Neural cell (in vitro differentiated cells): ENCODE measurements at regions not wholly inside any gene's neighbourhood (a gene's known extent, or its start where the extent isn't known, plus 50 kb on each side); places are given as distances from the start of the nearest gene placed in this dataset.

Source experiments
- H2AFZ ChIP-seq: fragments of 200-600, 300-800 bp; sonication (generic), shearing (Covaris generic); 2 replicates; pipeline ENCODE4 v1.6.0; 2014; ENCODE audit warnings: low read depth, mild to moderate bottlenecking, antibody characterized with exemption, low read length, moderate library complexity
- H3F3A ChIP-seq: fragments of 200-600 bp; shearing (Covaris generic); 2 replicates; pipeline ENCODE4 v1.6.1; 2016; ENCODE audit warnings: mild to moderate bottlenecking, moderate library complexity, mixed read lengths, antibody characterized with exemption, low read length; ENCODE audit not compliant: insufficient read depth, poor library complexity, severe bottlenecking
- H3K27ac ChIP-seq: fragments of 200-600, 300-800 bp; sonication (generic), shearing (Covaris generic); 2 replicates; pipeline ENCODE4 v1.5.1; 2014; ENCODE audit warnings: mild to moderate bottlenecking, low read length, moderate library complexity
- H3K27me3 ChIP-seq: fragments of 300-800, 200-600 bp; sonication (generic), shearing (Covaris generic); 2 replicates; pipeline ENCODE4 v1.6.0; 2014; ENCODE audit warnings: mild to moderate bottlenecking, low read depth, low read length, moderate library complexity; ENCODE audit not compliant: insufficient read depth
- H3K36me3 ChIP-seq: fragments of 300-800, 200-600 bp; sonication (generic), shearing (Covaris generic); 2 replicates; pipeline ENCODE4 v1.5.1; 2014; ENCODE audit warnings: mild to moderate bottlenecking, antibody characterized with exemption, low read length, moderate library complexity; ENCODE audit not compliant: insufficient read depth
- H3K4me2 ChIP-seq: fragments of 300-800, 200-600 bp; sonication (generic), shearing (Covaris generic); 2 replicates; pipeline ENCODE4 v1.6.0; 2014; ENCODE audit warnings: mild to moderate bottlenecking, low read length
- H3K4me3 ChIP-seq: fragments of 300-800, 200-600 bp; sonication (generic), shearing (Covaris generic); 2 replicates; pipeline ENCODE4 v1.5.1; 2014; ENCODE audit warnings: mild to moderate bottlenecking, low read length, moderate library complexity
- H3K79me2 ChIP-seq: fragments of 200-600 bp; shearing (Covaris generic); replicated peaks from 2 replicates; pipeline ENCODE4 v1.6.0; 2014; ENCODE audit warnings: mild to moderate bottlenecking, low read length, moderate library complexity; ENCODE audit not compliant: insufficient read depth
- H3K9ac ChIP-seq: fragments of 300-800, 200-600 bp; sonication (generic), shearing (Covaris generic); 2 replicates; pipeline ENCODE4 v1.6.1; 2016; ENCODE audit warnings: mild to moderate bottlenecking, low read length, mixed read lengths
- H3K9me2 ChIP-seq: fragments of 200-600 bp; shearing (Covaris generic); 2 replicates; pipeline ENCODE4 v1.6.1; 2016; ENCODE audit warnings: mild to moderate bottlenecking, low read length, mixed read lengths; ENCODE audit not compliant: insufficient read depth
- H3K9me3 ChIP-seq: fragments of 200-600, 300-800 bp; sonication (generic), shearing (Covaris generic); 2 replicates; pipeline ENCODE4 v1.6.1; 2016; ENCODE audit warnings: mild to moderate bottlenecking, mixed run types, low read length, moderate library complexity, mixed read lengths
- H4K20me1 ChIP-seq: fragments of 200-600 bp; shearing (Covaris generic); 2 replicates; pipeline ENCODE4 v1.6.1; 2016; ENCODE audit warnings: mild to moderate bottlenecking, mixed run types; ENCODE audit not compliant: insufficient read depth
- CTCF ChIP-seq: fragments of 450-650 bp; IDR thresholded peaks from 2 replicates; pipeline ENCODE4 v1.5.1; 2014; ENCODE audit warnings: antibody characterized with exemption, mild to moderate bottlenecking, moderate library complexity; ENCODE audit not compliant: poor library complexity, severe bottlenecking
- EP300 ChIP-seq: fragments of 450-650 bp; conservative IDR thresholded peaks from 2 replicates; pipeline ENCODE4 v1.6.1; 2014; ENCODE audit warnings: antibody characterized with exemption, mild to moderate bottlenecking, moderate library complexity; ENCODE audit not compliant: poor library complexity, severe bottlenecking
- EZH2 ChIP-seq: fragments of 200-600, 300-800 bp; shearing (Covaris generic), sonication (generic); IDR thresholded peaks from 2 replicates; pipeline ENCODE4 v1.6.1; 2014; ENCODE audit warnings: antibody characterized with exemption, low read length, borderline replicate concordance, mild to moderate bottlenecking; ENCODE audit not compliant: insufficient read depth, poor library complexity, severe bottlenecking
- MXI1 ChIP-seq: fragments of 450-650 bp; conservative IDR thresholded peaks from 2 replicates; pipeline ENCODE4 v1.6.1; 2014; ENCODE audit warnings: antibody characterized with exemption, mild to moderate bottlenecking; ENCODE audit not compliant: poor library complexity, severe bottlenecking
- POLR2AphosphoS5 ChIP-seq: IDR thresholded peaks from 2 replicates; pipeline ENCODE4 v1.6.1; 2012
- RAD21 ChIP-seq: fragments of 450-650 bp; conservative IDR thresholded peaks from 2 replicates; pipeline ENCODE4 v1.6.1; 2014; ENCODE audit warnings: antibody characterized with exemption, mild to moderate bottlenecking, moderate library complexity
- REST ChIP-seq: IDR thresholded peaks from 2 replicates; pipeline ENCODE4 v1.6.1; 2012; ENCODE audit warnings: borderline replicate concordance
- SMC3 ChIP-seq: fragments of 450-650 bp; conservative IDR thresholded peaks from 2 replicates; pipeline ENCODE4 v1.6.1; 2014; ENCODE audit warnings: antibody characterized with exemption, mild to moderate bottlenecking, moderate library complexity; ENCODE audit not compliant: poor library complexity
- TAF1 ChIP-seq: IDR thresholded peaks from 2 replicates; pipeline ENCODE4 v1.6.1; 2012; ENCODE audit warnings: low read depth

- Histone ChIP-seq H3K36me3 (no peaks in the 10 kb centered on the region), H3F3A (no peaks in the 10 kb centered on the region), H3K9ac (no peak overlapping the region), H3K9me2 (no peaks in the 10 kb centered on the region), H3K9me3 (no peaks in the 10 kb centered on the region), H3K79me2 (no peaks in the 10 kb centered on the region), H3K4me2 (no peak overlapping the region), H3K4me3 (no peak overlapping the region), H2AFZ (no peak overlapping the region), H3K27me3 (no peaks in the 10 kb centered on the region), H3K27ac (no peak overlapping the region), H4K20me1 (no peaks in the 10 kb centered on the region)
- no peak for TF ChIP-seq EP300
- TF ChIP-seq RAD21, result no peak
- no peak for TF ChIP-seq MXI1
- TF ChIP-seq REST, result no peak
- TF ChIP-seq POLR2AphosphoS5, result no peak
- no peak for TF ChIP-seq SMC3
These were observed 149.4 kb upstream of the SLC39A10 start for GRCh38 chr2:195507447-195508138.

- Histone ChIP-seq H3K4me3 (no peak overlapping the region), H3K9ac (no peak overlapping the region), H3K9me3 (no peaks in the 10 kb centered on the region), H3K79me2 (no peaks in the 10 kb centered on the region), H3K9me2 (no peaks in the 10 kb centered on the region), H3F3A (no peaks in the 10 kb centered on the region), H4K20me1 (no peaks in the 10 kb centered on the region), H3K36me3 (no peaks in the 10 kb centered on the region), H3K27me3 (no peaks in the 10 kb centered on the region), H3K27ac (no peak overlapping the region), H3K4me2 (no peak overlapping the region), H2AFZ (no peak overlapping the region)
- TF ChIP-seq RAD21, result no peak
- TF ChIP-seq SMC3, result no peak
- no peak for TF ChIP-seq EZH2
These were observed 151.3 kb upstream of the SLC39A10 start for GRCh38 chr2:195505701-195506100.

DNA sequence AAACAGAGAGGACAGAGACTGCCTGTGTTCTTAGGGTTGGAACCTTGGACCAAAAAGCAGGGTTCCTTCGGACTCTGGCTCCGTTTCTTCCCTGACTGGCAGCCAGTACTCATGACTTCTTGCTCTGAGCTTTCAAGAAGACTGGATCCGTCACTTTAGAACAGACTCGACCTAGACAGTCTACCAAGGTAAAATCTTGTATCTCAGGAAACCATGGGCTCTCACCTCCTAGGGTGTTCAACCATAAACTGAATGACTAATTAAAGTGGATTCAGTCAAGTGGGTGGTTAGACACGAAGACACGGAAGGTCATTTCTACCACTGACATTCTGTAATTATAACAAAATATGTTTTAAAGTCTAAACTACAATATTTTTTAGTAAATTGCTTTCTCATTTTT is 153.8 kb upstream of the SLC39A10 start:
- no peaks in the 10 kb centered on the region for H3K27me3 ChIP-seq
- H3K4me3 ChIP-seq, result no peak overlapping the region
- H3K27ac ChIP-seq, result no peak overlapping the region
- TF ChIP-seq SMC3, result no peak
- no peak for TF ChIP-seq RAD21
- TF ChIP-seq POLR2AphosphoS5, result no peak
- TF ChIP-seq EZH2, result no peak
- TF ChIP-seq REST, result no peak
- TF ChIP-seq EP300, result no peak
- TF ChIP-seq TAF1, result no peak
- TF ChIP-seq CTCF, result no peak
- TF ChIP-seq MXI1, result no peak
- H3K9me2 ChIP-seq, result no peaks in the 10 kb centered on the region
- no peak overlapping the region for H2AFZ ChIP-seq
- H3K79me2 ChIP-seq, result no peaks in the 10 kb centered on the region
- H4K20me1 ChIP-seq, result no peaks in the 10 kb centered on the region
- H3K9ac ChIP-seq, result no peak overlapping the region
- no peaks in the 10 kb centered on the region for H3K36me3 ChIP-seq
- H3F3A ChIP-seq, result no peaks in the 10 kb centered on the region
- no peak overlapping the region for H3K4me2 ChIP-seq
- H3K9me3 ChIP-seq, result no peaks in the 10 kb centered on the region
